Kasumi-1 (cell line): ENCODE measurements at regions not wholly inside any gene's neighbourhood (a gene's known extent, or its start where the extent isn't known, plus 50 kb on each side); places are given as distances from the start of the nearest gene placed in this dataset.
"Not testable (repeated sequence)": the region's sequence is repeated elsewhere in the genome, so short reads cannot be mapped to it uniquely, and the experiment has no call there.

Experiments
- DNase-seq, 2 experiments: peaks; one replicate each; lab custom pipeline; 2025; lab: John Stamatoyannopoulos, UW

GRCh38 chr16:66103211-66103610, 263.3 kb upstream of the CDH5 start:
- no peak for DNase-seq

DNA sequence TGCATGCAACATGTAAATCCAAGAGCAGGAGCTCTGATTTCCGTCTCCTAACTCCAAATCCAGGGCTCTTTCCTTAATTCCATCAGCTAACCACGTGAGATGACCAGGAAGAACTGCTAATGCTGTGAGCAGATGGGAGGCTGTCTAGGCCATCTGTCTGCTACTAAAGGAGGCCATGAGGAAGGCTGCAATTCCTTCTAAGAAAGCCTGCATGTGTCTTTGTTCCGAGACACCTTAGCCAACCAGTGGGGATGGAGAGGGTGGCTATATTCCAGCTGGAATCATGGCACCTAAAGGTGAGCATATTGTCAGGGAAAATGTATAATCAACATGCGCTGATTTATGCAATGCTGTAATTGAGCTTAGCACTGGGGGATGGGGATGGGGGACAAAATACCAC, 267.2 kb upstream of the CDH5 start:
- DNase-seq, result no peak

DNA sequence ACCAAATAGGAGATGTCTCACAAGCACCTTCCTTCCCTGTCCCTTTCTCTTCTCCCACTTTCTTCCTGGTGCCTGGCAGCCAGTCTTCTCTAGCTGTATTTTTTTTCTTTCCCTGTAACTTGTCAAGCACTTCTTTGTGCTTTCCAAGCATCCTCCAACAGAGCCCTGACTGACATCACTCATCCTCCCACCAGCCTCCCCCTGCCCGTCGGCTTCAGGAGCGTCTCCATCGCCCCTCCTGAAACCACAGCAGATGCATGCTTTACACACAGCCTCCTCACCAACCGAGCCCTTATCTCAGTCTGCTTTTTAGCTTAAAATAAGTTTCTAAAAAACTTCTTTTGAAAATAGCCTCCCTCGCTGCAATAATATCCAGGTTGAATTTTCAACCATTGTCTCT, 268.7 kb upstream of the CDH5 start:
- no peak for DNase-seq

DNA sequence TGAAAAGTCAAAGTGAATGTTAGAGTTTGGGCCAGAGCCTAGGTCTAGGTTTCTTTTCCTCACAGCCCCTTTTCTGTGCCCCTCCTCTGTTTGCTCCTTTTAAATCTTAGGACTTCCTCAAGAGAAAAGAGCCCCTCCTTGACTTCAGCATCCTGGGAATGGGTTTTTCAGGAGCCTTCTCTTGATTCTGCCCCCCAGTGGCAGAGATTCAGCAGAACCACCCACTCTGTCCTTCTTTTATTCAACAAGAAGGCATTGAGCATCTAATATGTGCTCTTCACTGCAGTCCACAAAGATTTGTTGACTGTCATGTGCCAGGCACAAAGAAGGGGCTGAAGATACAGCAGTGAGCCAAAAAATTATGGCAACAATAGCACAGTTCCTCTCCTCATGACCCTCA, 270.8 kb upstream of the CDH5 start:
- no peak for DNase-seq

DNA sequence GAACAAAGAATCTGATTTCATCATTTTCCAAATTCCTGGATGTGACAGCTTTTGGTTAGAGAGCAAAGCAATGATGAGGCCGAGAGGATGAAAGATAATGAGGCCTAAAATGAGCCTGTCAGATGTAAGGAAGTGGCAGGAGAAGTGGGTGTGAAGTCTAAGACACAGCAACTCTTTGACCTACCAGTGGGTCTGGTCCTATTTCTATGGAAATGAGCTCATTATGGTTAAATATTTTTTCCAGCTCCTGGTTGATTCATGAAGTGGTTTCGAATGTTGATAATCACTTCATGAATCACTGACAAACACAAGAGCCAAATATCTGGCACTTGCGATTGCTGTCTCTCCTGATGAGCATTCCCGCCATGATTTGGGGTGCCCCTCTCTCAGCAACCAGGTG, 273.3 kb upstream of the CDH5 start:
- no peak for DNase-seq

DNA sequence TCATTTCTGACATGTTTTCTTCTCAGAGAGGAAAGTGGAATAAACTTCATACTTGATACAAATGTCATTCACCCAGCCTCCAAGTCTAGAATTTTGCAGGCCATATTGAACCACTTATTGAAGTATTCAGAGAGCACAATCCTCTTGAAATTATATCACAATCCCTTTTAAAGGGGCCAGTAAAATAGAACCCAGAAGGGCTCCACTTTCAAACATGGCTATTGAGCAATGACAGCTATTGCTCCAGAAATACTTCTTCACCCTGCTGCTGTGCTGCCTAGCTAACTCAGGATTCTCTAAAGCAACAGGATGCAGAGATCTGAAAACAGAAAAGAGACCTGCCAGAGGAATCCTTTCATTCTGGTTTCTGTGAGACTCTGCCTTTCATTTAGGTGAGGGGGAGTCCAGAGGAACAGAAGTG, 275.0 kb upstream of the CDH5 start:
- DNase-seq, result no peak

DNA sequence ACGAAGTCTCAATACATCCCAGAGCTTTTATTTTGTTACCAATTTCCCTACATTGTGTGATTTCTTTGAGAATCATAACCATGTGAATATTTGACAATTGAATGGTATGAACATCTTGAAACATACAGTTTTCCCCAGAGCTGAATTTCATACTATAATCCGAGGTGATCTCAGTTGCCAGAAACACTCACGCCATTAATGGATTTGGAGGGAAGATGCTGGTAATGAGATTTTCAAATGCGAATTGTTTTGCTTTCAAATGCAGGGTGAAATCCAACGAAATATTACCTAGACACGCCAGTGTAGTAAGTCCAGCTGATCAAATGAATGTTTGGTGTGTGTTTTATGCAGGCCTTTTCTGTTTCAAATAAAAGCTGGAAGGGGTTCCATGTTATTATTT, 277.8 kb upstream of the CDH5 start:
- DNase-seq, result no peak

- no peak for DNase-seq
Measured at GRCh38 chr16:66087308-66087707, 279.2 kb upstream of the CDH5 start.

DNA sequence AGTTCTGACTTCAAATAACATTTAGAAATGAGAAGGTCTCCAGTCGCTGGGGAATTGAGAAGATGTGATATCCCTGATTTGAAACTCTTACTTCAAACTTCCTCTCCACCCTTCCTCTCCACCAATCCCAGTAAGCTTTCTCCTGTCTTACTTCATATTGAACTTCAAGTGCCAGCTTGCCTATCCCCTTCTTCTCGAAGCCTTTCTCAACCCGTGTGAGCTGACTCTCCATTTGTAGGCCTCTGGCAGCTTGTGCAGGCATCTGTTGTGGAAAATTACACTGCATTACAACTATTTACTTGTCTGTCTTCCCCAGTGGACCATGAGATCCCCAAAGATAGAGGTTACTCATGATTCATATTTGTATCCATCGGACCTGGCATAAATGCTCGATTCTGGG, 280.8 kb upstream of the CDH5 start:
- DNase-seq, result no peak

GRCh38 chr16:66084731-66085130, 281.8 kb upstream of the CDH5 start:
- not testable (repeated sequence) for DNase-seq

GRCh38 chr16:66084306-66084705, 282.2 kb upstream of the CDH5 start:
- DNase-seq, result no peak

DNA sequence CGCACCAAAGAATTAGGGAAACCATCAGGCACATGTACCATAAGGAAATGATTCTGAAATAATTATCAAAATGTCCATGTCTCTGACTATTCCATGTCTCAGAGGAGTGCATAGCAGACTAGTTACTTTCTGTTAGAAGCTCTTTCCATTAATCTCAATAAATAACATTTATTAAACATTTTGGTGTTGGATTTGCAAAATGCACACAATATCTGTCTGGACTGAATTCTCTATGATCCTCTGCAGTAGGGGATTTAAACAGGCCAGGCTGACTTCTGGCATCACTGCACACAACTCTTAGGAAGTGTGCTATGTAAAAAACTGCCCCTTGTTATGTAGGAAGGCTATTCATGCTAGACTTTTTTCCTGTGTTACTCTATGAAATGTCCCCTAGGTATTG, 283.3 kb upstream of the CDH5 start:
- DNase-seq, result no peak

- no peak for DNase-seq
Measured at GRCh38 chr16:66082424-66082823, 284.1 kb upstream of the CDH5 start.

DNA sequence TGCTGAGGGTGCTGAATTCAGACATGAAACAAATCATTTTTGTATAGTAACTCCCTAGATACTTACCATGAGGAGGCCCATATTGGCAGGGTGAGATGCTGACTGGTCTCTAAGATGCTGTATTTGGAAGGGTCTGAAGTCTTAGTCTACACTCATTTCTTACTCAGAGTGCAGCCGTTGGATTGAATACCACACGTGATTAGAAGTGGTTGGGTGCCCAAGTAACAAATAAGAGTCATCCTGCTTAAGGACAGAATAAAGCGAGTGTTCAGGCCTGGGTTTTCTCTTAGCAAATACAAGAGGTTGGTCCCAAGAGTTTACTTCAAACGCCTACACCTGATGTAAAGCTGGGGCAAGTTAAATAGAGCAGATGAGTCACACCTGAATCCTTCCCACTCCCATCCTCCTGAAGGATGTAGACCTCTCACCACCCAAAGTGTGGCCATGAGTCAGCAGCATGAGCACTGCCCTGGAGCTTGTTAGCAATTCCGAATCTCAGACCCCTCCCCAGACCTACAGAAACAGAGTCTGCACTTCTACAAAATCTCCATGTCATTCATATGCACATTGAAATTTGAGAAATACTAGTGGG, 284.6 kb upstream of the CDH5 start:
- no peak for DNase-seq

GRCh38 chr16:66079671-66080334, 286.7 kb upstream of the CDH5 start:
- DNase-seq, result no peak

GRCh38 chr16:66070140-66070917, 296.2 kb upstream of the CDH5 start:
- DNase-seq, result no peak

DNA sequence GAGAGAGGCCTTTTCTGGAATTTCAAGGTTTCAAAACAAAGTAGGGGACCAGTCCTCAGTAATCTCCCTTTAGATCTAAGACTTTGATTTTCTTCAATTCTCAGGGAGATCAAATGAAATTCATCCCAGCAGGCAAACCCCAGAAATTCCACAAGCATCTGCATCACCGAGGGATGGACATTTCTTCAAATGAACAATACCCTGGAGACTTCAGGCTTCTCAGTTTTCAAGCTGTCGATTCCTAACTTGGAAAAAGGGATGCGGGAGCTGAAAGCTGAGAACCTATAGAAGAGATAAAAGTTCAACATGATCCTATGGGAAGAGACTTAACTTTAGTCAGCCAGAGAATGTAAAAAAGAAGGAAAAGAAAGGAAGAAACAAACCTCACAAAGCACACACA, 296.9 kb upstream of the CDH5 start:
- no peak for DNase-seq

GRCh38 chr16:66066404-66066803, 300.1 kb upstream of the CDH5 start:
- no peak for DNase-seq

DNA sequence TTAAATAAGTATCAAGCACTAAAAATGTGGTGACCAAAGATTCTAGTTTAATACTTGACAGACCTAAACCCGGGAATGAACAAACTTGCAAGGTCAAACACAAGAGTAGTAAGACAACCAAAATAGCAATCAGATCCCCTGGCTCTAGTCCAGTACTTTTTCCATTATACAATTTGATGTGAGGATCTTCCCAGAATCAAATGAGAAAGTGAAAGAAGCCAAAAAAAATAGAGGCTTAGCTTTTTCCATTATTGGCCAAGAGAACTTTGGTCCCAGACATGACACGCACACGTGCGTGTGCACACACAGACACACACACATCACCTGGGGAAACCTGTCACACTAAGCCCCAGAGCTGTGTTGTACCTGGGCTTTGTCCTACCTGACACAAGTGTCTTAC, 300.6 kb upstream of the CDH5 start:
- DNase-seq, result no peak

DNA sequence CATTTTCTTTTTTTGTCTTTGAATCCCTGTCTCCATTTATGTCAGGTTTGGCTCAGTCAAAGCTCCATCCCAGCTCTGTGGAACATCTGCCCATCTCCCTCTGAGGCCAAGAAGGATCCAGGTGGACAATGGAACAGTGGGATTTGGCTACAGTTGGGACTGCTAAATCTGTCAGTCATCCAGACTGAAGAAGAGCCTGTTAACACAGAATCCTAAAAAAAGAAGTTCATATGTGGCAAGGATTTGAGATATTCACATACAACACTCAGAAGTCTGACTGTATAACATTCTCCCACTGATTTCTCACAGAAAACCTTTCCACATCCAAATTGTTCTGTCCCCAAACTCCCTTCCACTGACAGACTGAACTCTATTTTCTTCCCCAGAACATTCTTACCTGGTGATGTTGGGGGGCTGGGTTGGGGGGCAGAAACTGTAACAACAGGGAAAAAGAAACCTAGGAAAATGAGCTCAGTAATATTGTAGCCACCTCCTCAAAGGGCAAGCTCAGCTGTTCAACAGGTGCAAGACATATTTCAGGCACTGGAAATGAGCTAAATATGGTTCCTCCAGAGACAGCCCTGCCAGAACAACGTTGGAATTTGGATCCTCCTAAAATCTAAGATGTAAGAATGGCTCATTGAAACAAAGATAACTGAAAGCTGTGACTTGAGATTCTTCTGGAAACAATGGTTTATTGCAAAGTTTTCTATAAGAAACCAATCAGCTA, 301.5 kb upstream of the CDH5 start:
- no peak for DNase-seq

DNA sequence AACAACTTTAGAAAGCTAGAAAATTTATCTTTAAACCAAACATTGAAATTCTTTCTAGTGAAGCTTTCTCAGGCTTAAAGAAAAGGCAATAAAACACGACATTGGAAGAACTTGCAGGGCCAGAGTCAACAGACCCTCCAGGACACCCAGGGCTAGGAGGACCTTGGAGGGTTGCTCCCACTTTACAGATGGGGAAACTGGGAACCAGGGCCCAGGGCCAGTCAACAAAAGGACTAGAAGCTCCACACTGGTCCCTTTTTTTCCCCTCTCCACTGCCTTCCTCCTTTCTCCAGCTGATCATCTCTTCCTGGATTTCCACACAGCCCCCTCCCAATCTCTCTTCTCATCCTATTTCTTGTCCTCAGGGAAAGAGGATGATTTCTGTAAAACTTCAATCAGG, 307.7 kb upstream of the CDH5 start:
- no peak for DNase-seq

GRCh38 chr16:66058172-66058691, 308.3 kb upstream of the CDH5 start:
- DNase-seq, result no peak

DNA sequence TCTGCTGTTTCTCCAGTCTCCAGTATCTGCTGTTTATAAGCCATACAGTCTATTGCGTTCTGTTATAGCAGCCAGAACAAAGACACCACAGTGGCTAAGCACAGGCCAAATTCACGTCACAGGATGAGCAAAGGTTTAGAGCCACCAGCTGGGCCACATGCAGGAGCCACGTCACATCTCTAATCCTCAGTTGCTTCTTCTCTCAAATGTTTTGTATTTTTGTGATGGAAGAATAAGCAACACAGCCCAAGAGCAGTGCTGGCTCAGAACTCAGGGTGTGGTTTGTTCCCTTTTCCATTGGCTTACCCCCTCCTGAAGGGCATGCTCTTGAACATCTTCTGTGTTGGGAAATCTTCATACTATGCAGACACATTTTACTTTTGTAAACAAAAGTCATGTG, 309.4 kb upstream of the CDH5 start:
- no peak for DNase-seq
